ENCODE measurements at regions not wholly inside any gene's neighbourhood (a gene's known extent, or its start where the extent isn't known, plus 50 kb on each side); places are given as distances from the start of the nearest gene placed in this dataset.

DNA sequence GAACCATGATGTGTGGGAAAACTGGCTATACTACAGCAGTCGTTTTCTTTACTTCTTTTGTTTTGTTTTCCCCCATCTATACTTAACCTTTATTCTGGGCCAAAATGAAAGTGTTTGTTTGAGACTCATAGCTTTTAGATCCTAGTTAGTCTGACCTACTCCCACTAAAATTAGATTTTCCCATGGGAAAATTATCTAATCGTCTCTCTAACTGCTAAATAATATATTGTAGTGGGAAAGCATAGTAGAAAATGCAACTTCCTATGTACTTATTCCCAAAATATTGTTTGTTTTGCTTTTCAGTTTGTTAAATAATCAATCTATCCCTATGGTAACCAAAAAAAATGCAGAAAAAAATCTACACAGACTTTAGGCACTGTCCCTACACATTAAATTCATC, 96.6 kb downstream of the NOC3L start:
- CTCF ChIA-PET = interaction anchor here (0.6 kb wide), 1 partner anchor 194 kb away, joined by 4 read pairs; no protein-coding TSS in a partner anchor
- Histone ChIP-seq H3F3A (replicated peaks; ENCODE audit: insufficient read depth) (no peaks in the 10 kb centered on the region), H4K20me1 (ENCODE audit: insufficient read depth) (no peaks in the 10 kb centered on the region), H3K27me3 (ENCODE audit: insufficient read depth) (no peaks in the 10 kb centered on the region), H2AFZ (ENCODE audit: low read depth) (no peak overlapping the region), H3K79me2 (ENCODE audit: insufficient read depth) (no peaks in the 10 kb centered on the region), H3K9me3 (no peaks in the 10 kb centered on the region), H3K9ac (no peak overlapping the region), H3K4me3 (ENCODE audit: low read depth in 2 of 2, low read length in 1 of 2) (no peak overlapping the region), H3K27ac (ENCODE audit: low read depth in 2 of 2, low read length in 1 of 2) (no peak overlapping the region), H3K4me1 (ENCODE audit: control insufficient read depth in 1 of 2, insufficient read depth in 2 of 2, low read depth in 1 of 2, low read length in 1 of 2) (no peaks in the 10 kb centered on the region), H3K4me2 (no peak overlapping the region), H3K9me2 (no peaks in the 10 kb centered on the region), H3K36me3 (replicated peaks in 1 of 2; ENCODE audit: control insufficient read depth in 1 of 2, insufficient read depth in 2 of 2, low read length in 1 of 2) (no peaks in the 10 kb centered on the region)
- no peak for DNase-seq
- POLR2A ChIA-PET = no interaction called here
- WGBS (ENCODE audit: low lambda C conversion rate) = 50% methylated on average over 2 of the region's 2 CpGs
- no peak for TF ChIP-seq SMC3 (IDR thresholded peaks at IDR 0.05; ENCODE audit: low read depth, low read length)
- TF ChIP-seq, protein P1, sequence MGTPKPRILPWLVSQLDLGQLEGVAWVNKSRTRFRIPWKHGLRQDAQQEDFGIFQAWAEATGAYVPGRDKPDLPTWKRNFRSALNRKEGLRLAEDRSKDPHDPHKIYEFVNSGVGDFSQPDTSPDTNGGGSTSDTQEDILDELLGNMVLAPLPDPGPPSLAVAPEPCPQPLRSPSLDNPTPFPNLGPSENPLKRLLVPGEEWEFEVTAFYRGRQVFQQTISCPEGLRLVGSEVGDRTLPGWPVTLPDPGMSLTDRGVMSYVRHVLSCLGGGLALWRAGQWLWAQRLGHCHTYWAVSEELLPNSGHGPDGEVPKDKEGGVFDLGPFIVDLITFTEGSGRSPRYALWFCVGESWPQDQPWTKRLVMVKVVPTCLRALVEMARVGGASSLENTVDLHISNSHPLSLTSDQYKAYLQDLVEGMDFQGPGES (IDR thresholded peaks at IDR 0.05; ENCODE audit: low read depth, low read length) = no peak
- TF ChIP-seq, protein P2, sequence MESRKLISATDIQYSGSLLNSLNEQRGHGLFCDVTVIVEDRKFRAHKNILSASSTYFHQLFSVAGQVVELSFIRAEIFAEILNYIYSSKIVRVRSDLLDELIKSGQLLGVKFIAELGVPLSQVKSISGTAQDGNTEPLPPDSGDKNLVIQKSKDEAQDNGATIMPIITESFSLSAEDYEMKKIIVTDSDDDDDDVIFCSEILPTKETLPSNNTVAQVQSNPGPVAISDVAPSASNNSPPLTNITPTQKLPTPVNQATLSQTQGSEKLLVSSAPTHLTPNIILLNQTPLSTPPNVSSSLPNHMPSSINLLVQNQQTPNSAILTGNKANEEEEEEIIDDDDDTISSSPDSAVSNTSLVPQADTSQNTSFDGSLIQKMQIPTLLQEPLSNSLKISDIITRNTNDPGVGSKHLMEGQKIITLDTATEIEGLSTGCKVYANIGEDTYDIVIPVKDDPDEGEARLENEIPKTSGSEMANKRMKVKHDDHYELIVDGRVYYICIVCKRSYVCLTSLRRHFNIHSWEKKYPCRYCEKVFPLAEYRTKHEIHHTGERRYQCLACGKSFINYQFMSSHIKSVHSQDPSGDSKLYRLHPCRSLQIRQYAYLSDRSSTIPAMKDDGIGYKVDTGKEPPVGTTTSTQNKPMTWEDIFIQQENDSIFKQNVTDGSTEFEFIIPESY (IDR thresholded peaks at IDR 0.05; ENCODE audit: borderline replicate concordance, low read depth) = no peak
- no peak for TF ChIP-seq ELF1 (IDR thresholded peaks at IDR 0.05)
- TF ChIP-seq MXI1 (IDR thresholded peaks at IDR 0.05; ENCODE audit: low read depth, low read length) = no peak
- no peak for TF ChIP-seq TEAD4 (IDR thresholded peaks at IDR 0.05; ENCODE audit: borderline replicate concordance, insufficient read depth)
- TF ChIP-seq, protein P3, sequence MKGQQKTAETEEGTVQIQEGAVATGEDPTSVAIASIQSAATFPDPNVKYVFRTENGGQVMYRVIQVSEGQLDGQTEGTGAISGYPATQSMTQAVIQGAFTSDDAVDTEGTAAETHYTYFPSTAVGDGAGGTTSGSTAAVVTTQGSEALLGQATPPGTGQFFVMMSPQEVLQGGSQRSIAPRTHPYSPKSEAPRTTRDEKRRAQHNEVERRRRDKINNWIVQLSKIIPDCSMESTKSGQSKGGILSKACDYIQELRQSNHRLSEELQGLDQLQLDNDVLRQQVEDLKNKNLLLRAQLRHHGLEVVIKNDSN (IDR thresholded peaks at IDR 0.05; ENCODE audit: borderline replicate concordance, low read depth) = no peak
- TF ChIP-seq FOXJ3 (CRISPR knock-in tag; IDR thresholded peaks at IDR 0.05) = no peak
- TF ChIP-seq, protein P4, sequence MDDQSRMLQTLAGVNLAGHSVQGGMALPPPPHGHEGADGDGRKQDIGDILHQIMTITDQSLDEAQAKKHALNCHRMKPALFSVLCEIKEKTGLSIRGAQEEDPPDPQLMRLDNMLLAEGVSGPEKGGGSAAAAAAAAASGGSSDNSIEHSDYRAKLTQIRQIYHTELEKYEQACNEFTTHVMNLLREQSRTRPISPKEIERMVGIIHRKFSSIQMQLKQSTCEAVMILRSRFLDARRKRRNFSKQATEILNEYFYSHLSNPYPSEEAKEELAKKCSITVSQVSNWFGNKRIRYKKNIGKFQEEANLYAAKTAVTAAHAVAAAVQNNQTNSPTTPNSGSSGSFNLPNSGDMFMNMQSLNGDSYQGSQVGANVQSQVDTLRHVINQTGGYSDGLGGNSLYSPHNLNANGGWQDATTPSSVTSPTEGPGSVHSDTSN (IDR thresholded peaks at IDR 0.05) = no peak

DNA sequence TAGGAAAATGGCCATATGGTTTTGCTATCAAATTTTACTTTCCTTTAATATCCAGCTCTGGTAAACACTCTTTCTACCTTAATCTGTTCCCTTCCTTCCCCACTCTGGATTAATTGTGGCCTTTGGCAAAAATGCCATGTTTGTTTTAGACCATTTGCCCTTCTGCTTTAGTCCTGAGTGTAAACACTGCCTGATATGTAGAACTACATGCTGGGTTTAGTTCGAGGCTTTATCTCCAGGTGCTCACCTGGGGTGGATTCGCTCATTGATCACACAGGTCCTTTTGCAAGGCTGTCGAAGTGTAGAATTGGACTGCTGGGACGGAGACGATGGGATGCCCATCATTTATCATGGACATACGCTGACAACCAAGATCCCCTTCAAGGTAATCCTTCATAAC, 94.1 kb downstream of the NOC3L start:
- ChIA-PET CTCF (interaction anchor here (1.2 kb wide), 1 partner anchor 23 kb away, joined by 3 read pairs; no protein-coding TSS in a partner anchor), POLR2A (no interaction called here)
- no peak overlapping the region for H3K4me2 ChIP-seq
- H3K79me2 ChIP-seq (ENCODE audit: insufficient read depth) = no peaks in the 10 kb centered on the region
- H2AFZ ChIP-seq (ENCODE audit: low read depth) = no peak overlapping the region
- DNase-seq = no peak
- no peaks in the 10 kb centered on the region for H4K20me1 ChIP-seq (ENCODE audit: insufficient read depth)
- H3K4me1 ChIP-seq (ENCODE audit: control insufficient read depth in 1 of 2, insufficient read depth in 2 of 2, low read depth in 1 of 2, low read length in 1 of 2) = no peaks in the 10 kb centered on the region
- H3K27ac ChIP-seq (ENCODE audit: low read depth in 2 of 2, low read length in 1 of 2) = no peak overlapping the region
- no peak overlapping the region for H3K4me3 ChIP-seq (ENCODE audit: low read depth in 2 of 2, low read length in 1 of 2)
- H3K9me3 ChIP-seq = no peaks in the 10 kb centered on the region
- H3K27me3 ChIP-seq (ENCODE audit: insufficient read depth) = no peaks in the 10 kb centered on the region
- no peaks in the 10 kb centered on the region for H3K9me2 ChIP-seq
- H3K9ac ChIP-seq = no peak overlapping the region
- WGBS (ENCODE audit: low lambda C conversion rate) = 80% methylated on average over 6 of the region's 6 CpGs
- no peaks in the 10 kb centered on the region for H3K36me3 ChIP-seq (replicated peaks in 1 of 2; ENCODE audit: control insufficient read depth in 1 of 2, insufficient read depth in 2 of 2, low read length in 1 of 2)
- no peaks in the 10 kb centered on the region for H3F3A ChIP-seq (replicated peaks; ENCODE audit: insufficient read depth)
- TF ChIP-seq RFX5 (IDR thresholded peaks at IDR 0.05; ENCODE audit: low read length) (no peak), NRF1 (IDR thresholded peaks at IDR 0.05; ENCODE audit: low read depth, low read length) (no peak), MEF2A (IDR thresholded peaks at IDR 0.05; ENCODE audit: borderline replicate concordance, low read depth) (no peak), ELF1 (IDR thresholded peaks at IDR 0.05) (no peak), YY1 (IDR thresholded peaks at IDR 0.05; ENCODE audit: low read depth) (no peak), NFIC (IDR thresholded peaks at IDR 0.05; ENCODE audit: borderline replicate concordance) (no peak), RAD21 (IDR thresholded peaks at IDR 0.05; ENCODE audit: low read length) (no peak), TAF1 (IDR thresholded peaks at IDR 0.05; ENCODE audit: borderline replicate concordance, low read depth, low read length) (no peak)
- TF ChIP-seq, protein P5, sequence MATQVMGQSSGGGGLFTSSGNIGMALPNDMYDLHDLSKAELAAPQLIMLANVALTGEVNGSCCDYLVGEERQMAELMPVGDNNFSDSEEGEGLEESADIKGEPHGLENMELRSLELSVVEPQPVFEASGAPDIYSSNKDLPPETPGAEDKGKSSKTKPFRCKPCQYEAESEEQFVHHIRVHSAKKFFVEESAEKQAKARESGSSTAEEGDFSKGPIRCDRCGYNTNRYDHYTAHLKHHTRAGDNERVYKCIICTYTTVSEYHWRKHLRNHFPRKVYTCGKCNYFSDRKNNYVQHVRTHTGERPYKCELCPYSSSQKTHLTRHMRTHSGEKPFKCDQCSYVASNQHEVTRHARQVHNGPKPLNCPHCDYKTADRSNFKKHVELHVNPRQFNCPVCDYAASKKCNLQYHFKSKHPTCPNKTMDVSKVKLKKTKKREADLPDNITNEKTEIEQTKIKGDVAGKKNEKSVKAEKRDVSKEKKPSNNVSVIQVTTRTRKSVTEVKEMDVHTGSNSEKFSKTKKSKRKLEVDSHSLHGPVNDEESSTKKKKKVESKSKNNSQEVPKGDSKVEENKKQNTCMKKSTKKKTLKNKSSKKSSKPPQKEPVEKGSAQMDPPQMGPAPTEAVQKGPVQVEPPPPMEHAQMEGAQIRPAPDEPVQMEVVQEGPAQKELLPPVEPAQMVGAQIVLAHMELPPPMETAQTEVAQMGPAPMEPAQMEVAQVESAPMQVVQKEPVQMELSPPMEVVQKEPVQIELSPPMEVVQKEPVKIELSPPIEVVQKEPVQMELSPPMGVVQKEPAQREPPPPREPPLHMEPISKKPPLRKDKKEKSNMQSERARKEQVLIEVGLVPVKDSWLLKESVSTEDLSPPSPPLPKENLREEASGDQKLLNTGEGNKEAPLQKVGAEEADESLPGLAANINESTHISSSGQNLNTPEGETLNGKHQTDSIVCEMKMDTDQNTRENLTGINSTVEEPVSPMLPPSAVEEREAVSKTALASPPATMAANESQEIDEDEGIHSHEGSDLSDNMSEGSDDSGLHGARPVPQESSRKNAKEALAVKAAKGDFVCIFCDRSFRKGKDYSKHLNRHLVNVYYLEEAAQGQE (IDR thresholded peaks at IDR 0.05; ENCODE audit: low read depth, low read length) = no peak
- TF ChIP-seq, protein P1 (IDR thresholded peaks at IDR 0.05; ENCODE audit: low read depth, low read length) = no peak
- TF ChIP-seq, protein P3 (IDR thresholded peaks at IDR 0.05; ENCODE audit: borderline replicate concordance, low read depth) = no peak
